GM21576 (cell line): ENCODE measurements at regions not wholly inside any gene's neighbourhood (a gene's known extent, or its start where the extent isn't known, plus 50 kb on each side); places are given as distances from the start of the nearest gene placed in this dataset.
"Not testable (repeated sequence)": the region's sequence is repeated elsewhere in the genome, so short reads cannot be mapped to it uniquely, and the experiment has no call there.

Experiments
- ATAC-seq: cut with Tn5 transposase; IDR thresholded peaks from one replicate; pipeline ENCODE4 v1.9.1; 2021; ENCODE audit warnings: mild to moderate bottlenecking, moderate library complexity; ENCODE audit not compliant: unreplicated experiment

DNA sequence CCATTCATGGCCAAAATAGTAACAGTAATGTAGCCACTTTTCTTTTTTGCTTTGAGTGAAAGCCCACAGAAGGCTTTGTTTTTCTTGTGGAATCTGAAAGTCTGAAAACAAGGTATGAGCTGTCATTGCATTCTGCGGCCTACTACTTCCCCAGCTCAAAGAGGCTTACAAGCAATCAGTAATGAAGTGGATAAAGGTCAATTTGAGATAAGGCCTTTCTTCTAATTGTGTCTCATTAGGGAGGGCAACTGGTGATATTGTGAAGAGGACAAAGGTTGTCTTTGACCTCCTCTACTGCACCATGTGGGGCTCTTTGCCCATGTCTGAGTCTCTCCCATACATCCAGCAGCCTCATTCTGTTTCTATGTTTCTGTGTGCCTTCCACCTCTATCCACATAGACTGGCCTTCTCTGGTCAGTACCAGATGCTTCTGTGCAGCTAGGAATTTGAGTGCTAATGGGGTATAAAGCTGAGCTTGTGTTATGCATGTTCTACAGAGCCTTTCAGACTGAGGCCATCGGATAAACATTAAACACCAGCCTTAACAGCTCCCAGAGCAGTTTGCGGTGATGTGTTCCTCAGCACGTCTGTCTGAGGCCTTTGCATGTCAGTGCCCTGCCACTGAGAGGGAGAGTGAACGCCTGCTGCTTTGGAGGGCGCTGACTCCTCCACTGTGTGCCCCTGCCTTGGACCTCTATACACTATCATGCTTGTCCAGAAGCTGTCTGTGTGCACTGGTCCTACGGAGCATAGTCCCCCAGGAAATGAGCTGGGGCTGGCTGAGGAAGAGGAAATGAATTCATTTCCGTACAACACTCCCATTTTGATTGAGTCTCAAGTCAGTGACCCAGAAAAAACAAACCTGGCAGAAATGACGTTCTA is 80.2 kb downstream of the SH2D1A start:
- no peak for ATAC-seq

DNA sequence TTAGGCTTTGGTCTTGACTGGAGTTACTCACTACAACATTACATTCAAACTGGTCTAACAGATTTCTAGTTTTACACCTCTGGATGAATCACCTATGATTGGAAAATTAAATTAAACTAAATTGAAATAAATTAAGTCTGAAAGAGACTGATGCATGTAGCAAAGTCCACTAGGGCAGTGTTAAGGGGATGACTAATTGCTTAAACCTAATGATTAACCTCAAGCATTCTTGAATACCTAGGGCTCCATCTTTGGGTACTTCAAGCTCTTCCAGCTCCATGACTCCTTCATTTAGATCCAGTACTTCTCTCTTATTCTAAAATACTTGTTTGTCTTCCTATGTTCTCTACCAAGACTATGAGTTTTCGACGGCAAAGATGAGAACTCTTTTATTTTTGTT is 86.8 kb downstream of the SH2D1A start:
- no peak for ATAC-seq

GRCh38 chrX:124435616-124436015 is 89.3 kb downstream of the SH2D1A start:
- no peak for ATAC-seq

DNA sequence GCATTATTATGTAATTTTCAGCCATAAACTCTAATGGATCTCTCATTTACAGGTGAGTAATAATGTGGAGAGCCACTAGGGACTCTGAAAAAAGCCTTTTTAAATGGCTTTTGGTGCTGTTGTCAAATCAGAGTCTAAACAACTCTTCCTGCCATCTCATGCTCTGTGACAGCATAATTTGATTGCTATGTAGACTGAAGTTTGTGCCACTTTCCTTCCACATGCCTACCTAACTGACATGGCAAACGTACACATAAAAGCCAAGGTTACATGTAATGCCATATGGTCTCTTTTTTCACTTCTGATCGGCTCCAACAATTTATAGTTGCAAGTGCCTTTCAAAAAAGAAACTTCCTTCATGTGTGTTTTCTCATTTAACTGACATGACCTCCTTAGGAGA is 94.3 kb downstream of the SH2D1A start:
- ATAC-seq, result no peak

GRCh38 chrX:124441971-124442590 is 95.7 kb downstream of the SH2D1A start:
- ATAC-seq, result no peak

DNA sequence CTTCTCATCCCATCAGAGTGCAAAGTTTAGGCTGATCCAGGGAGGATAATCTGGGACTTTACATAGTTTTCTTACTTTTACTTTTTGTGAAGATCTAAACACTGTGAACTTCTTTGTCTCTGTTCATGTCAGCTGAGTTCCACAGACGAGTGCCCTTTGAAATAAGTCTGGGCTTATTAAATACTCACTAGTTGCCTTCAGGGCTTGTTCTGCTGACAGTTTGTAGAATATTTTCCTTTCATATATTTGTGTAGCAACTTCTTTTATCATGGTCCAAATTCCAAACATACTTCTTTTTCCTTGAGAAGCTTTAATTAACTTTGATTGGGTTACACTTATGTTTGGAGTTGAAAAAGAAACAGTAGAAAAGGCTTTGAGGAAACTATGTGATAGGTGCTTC is 109.6 kb downstream of the SH2D1A start:
- no peak for ATAC-seq

- not testable (repeated sequence) for ATAC-seq
Measured at GRCh38 chrX:124459851-124460250, 113.5 kb downstream of the SH2D1A start.

DNA sequence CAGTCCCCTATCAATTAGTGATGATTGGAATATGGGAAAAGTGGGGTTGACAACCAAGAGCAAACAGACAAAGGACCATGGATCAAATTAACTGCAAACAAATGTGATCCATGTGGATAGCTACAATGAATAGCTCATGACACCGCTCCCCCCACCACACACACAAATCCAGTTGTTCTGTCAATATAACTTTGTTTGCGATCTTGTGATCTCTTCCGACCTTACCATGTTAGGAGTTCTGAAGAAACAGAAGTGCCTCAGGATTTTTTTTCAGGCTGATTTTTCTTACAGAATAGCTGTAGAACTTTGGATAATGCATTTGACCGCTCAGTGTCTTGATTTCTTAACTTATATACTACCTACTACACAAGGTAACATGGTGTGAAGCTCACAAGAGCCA is 116.6 kb downstream of the SH2D1A start:
- no peak for ATAC-seq

DNA sequence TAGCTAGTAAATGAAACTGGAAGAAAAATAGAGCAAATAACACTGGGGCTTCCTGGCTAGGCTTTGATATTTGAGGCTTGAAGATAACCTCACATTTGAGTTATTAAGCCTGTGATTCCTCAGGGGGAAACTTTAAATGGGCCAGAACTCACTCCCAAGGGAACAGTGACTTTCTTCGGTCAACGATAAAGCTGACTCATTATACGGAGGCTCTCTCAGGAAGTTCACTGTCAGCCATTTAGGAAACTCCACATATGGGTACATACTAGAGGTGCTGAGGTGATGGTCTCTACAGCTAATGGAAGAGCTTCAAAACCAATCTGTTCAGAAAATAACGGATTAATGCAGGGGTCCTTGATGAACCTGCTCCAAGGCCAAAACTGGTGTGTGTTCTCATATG is 120.8 kb downstream of the SH2D1A start:
- ATAC-seq, result no peak

- ATAC-seq, result no peak
Measured at GRCh38 chrX:124475358-124475757, 129.0 kb downstream of the SH2D1A start.

DNA sequence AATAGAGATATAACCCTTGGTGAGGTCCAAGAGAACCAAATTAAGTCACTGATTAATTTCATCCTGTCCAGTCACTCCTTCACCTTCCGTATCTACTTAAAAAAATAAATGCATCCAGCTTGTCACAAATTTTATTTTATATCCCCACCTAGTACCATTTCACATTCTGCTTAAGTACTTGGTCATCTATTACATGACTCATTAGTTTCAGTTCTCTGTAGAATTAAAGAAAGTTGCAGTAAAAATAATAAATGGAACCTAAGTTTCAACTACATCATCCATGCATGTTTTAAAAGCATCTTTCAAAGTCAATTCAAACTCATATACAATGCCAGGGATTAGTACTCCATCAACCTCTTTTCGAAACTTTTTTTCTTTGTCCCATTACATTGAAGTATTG is 130.2 kb downstream of the SH2D1A start:
- no peak for ATAC-seq

- ATAC-seq, result no peak
Measured at GRCh38 chrX:124478046-124478445, 131.7 kb downstream of the SH2D1A start.

DNA sequence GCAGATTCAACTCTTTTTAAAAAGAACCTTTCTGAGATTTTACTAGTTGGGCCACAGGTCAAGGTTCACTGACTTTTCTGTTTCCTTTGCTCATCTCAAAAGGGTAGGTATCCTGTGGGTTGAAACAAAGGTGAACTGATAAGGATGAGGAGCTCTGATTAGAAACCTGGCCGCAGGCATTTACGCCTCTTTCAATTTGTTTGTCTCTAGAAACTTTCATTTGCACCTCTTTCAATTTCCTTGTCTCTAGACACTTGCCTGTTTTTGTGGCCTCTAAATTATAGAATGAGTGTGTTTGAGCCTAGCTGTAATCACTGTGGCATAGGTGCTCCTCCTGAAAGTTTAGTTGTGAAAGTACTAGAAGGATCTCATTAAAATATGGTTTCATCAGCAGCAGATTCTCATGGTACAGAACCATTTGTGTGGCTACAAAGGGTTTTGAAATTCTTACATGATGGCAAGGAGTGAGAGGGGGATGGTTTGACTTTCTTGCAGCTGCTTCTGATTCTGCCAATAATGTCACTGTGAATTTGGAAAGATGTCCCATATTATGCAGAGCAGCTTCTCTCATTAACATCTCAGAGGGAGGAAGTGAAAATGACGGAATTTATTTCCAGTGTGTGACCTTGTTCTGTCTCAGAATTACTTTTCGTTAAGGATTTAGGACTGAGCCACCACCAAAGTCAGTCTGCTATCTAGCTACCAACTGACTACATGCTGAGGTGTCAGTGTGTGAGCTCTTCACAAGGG is 142.2 kb downstream of the SH2D1A start:
- no peak for ATAC-seq

DNA sequence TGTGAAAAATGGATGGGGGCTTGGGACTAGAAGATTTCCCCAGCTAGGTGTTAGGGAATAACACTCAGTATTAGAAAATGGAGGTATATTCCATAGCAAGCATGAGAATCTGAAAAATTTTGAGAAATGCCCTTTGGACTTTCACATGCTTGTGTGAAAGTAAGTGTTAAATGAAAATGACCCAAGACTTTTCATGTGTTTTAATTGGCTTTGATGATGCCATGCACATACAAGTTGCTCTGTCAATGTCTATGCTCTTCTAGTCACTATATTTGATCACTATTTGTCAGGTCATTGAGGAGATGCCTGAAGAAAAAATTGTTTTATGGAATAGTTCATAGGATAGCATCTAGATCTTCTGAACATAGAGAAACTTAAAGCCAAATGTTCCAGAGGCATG is 147.6 kb downstream of the SH2D1A start:
- ATAC-seq, result no peak

GRCh38 chrX:124497386-124497785 is 151.0 kb downstream of the SH2D1A start:
- no peak for ATAC-seq

DNA sequence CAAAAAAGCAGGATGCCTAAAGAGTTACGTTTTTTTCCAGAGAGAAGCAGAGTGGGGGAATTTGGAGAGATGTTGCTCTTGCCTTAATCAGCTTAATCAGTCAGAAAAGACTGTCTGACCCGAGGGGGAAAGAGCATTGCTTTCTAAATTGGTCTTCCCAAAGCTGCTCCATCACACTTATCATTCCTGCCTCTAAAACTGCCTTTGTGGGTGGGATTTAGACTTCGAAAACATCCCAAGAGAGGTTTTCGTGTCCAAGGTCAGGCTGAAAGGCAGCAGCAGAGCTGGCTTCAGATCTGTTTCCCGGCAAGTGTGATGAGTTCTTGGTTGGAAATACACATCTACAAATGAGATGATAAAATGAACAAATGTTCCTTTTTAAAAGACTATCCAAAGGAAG is 155.2 kb downstream of the SH2D1A start:
- ATAC-seq, result no peak

- ATAC-seq, result no peak
Measured at GRCh38 chrX:124502166-124502565, 155.8 kb downstream of the SH2D1A start.

- no peak for ATAC-seq
Measured at GRCh38 chrX:124502599-124502998, 156.2 kb downstream of the SH2D1A start.

DNA sequence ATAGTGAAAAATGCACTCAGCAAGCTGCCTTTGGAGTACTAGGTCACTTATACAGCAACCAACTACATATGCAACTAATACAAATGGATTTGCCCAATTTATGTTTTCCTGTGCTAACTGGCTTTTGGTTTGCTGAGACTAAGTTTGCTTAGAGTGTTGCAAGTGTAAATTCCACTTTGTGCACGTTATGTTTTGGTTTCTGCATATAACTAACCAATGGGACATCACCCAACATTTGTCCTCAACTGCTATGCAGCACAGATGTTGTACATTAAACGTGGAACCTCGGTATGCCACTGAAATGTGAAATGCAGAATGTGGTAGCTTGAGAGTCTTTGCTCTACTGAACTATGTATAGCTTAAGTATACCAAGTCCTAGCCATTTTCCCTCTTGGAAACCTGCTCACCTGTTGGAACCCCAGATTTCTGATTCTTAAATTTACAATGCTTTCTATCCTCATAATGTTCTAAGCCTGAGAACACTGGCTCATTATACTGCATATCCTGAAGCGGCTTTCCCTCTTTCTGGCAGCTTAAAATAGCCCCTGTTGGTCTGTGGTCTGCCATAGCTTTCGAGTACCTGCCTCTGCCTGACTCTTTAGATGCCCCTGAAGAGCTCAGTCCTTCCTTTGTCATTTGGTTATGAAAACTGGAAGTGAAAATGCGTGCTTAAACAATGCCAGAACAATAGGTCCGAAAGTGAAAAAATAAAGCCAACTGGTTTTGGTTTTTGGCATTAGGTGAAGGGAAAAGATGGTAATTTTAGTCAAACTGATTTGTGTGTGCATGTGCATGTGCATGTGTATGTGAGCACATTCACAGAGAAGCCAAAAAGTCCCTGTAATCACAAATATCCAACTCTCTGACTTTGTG is 158.0 kb downstream of the SH2D1A start:
- ATAC-seq, result peak; percentile 82

GRCh38 chrX:124506066-124506465 is 159.7 kb downstream of the SH2D1A start:
- no peak for ATAC-seq

DNA sequence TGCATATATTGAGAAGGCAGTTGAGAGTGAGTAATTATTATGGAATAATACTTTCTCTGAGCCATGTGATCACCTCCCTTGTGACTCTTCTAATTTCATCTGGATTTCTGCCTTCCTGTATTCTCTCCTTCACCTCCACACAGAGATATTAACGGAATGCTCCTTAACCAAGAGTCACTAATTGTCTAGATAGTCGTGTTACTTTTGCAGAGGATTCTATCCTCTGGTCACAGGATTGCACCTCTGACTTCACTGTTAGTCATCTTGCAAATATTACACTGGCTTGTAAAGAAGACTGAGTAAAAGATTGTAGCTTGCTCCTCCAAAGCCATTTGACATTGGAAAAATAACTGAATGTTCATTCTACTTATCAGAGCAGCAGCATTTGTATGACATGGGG is 160.9 kb downstream of the SH2D1A start:
- ATAC-seq, result no peak
